Neutrophil (primary cell): ENCODE measurements at regions not wholly inside any gene's neighbourhood (a gene's known extent, or its start where the extent isn't known, plus 50 kb on each side); places are given as distances from the start of the nearest gene placed in this dataset.

Experiments
- H3K27ac ChIP-seq: fragments of 200-600 bp; sonication (generic); 2 replicates; pipeline ENCODE4 v1.5.1; 2016; ENCODE audit warnings: mild to moderate bottlenecking, moderate library complexity
- H3K27me3 ChIP-seq: fragments of 200-600 bp; sonication (generic); 2 replicates; pipeline ENCODE4 v1.6.0; 2016; ENCODE audit warnings: mild to moderate bottlenecking
- H3K36me3 ChIP-seq: fragments of 200-600 bp; sonication (generic); 2 replicates; pipeline ENCODE4 v1.5.1; 2017
- H3K4me1 ChIP-seq, 2 experiments: fragments of 200-600 bp in 1 of 2; sonication (generic) in 1 of 2; 1 replicate in 1 of 2; 2 replicates in 1 of 2; pipeline versions ENCODE4 v1.5.1 to v1.6.1; 2013 to 2016; ENCODE audit warnings: low read depth in 1 of 2, low read length in 1 of 2, mild to moderate bottlenecking in 1 of 2, moderate library complexity in 1 of 2; ENCODE audit not compliant: control insufficient read depth in 1 of 2, insufficient read depth in 1 of 2
- H3K4me3 ChIP-seq, 2 experiments: fragments of 200-600 bp in 1 of 2; sonication (generic) in 1 of 2; 1 replicate in 1 of 2; 2 replicates in 1 of 2; pipeline ENCODE4 v1.5.1; 2013 to 2016; ENCODE audit warnings: low read depth in 1 of 2, low read length in 1 of 2, mild to moderate bottlenecking in 1 of 2, moderate library complexity in 1 of 2
- H3K9me3 ChIP-seq: fragments of 200-600 bp; sonication (generic); 2 replicates; pipeline ENCODE4 v1.5.1; 2016
- CTCF ChIP-seq: fragments of 200-600 bp; sonication (generic); IDR thresholded peaks from 2 replicates; pipeline ENCODE4 v1.5.1; 2016; ENCODE audit warnings: antibody characterized with exemption

GRCh38 chr13:107277911-107278310 lies 710.0 kb upstream of the ARGLU1 start:
- no peaks in the 10 kb centered on the region for H3K36me3 ChIP-seq
- TF ChIP-seq CTCF, result no peak
- no peaks in the 10 kb centered on the region for H3K4me1 ChIP-seq
- no peak overlapping the region for H3K27ac ChIP-seq
- no peak overlapping the region for H3K4me3 ChIP-seq
- no peaks in the 10 kb centered on the region for H3K9me3 ChIP-seq
- no peaks in the 10 kb centered on the region for H3K27me3 ChIP-seq

GRCh38 chr13:107276936-107277335 lies 709.0 kb upstream of the ARGLU1 start:
- H3K36me3 ChIP-seq, result no peaks in the 10 kb centered on the region
- H3K4me1 ChIP-seq, result no peaks in the 10 kb centered on the region
- H3K27ac ChIP-seq, result no peak overlapping the region
- no peaks in the 10 kb centered on the region for H3K9me3 ChIP-seq
- TF ChIP-seq CTCF, result no peak
- no peaks in the 10 kb centered on the region for H3K27me3 ChIP-seq
- no peak overlapping the region for H3K4me3 ChIP-seq

GRCh38 chr13:107275945-107276614 lies 708.1 kb upstream of the ARGLU1 start:
- Histone ChIP-seq H3K36me3 (no peaks in the 10 kb centered on the region), H3K4me3 (no peak overlapping the region), H3K27me3 (no peaks in the 10 kb centered on the region), H3K9me3 (no peaks in the 10 kb centered on the region), H3K4me1 (no peaks in the 10 kb centered on the region), H3K27ac (no peak overlapping the region)
- no peak for TF ChIP-seq CTCF

- Histone ChIP-seq H3K27ac (no peak overlapping the region), H3K4me1 (no peaks in the 10 kb centered on the region), H3K36me3 (no peaks in the 10 kb centered on the region), H3K27me3 (no peaks in the 10 kb centered on the region), H3K4me3 (no peak overlapping the region), H3K9me3 (no peaks in the 10 kb centered on the region)
- no peak for TF ChIP-seq CTCF
Measured at GRCh38 chr13:107275312-107275711, 707.4 kb upstream of the ARGLU1 start.

GRCh38 chr13:107271227-107271626 lies 703.3 kb upstream of the ARGLU1 start:
- Histone ChIP-seq H3K9me3 (no peaks in the 10 kb centered on the region), H3K27ac (no peak overlapping the region), H3K27me3 (no peaks in the 10 kb centered on the region), H3K4me1 (no peaks in the 10 kb centered on the region), H3K4me3 (no peak overlapping the region), H3K36me3 (no peaks in the 10 kb centered on the region)
- no peak for TF ChIP-seq CTCF

GRCh38 chr13:107266657-107267056 lies 698.7 kb upstream of the ARGLU1 start:
- TF ChIP-seq CTCF, result no peak
- no peaks in the 10 kb centered on the region for H3K9me3 ChIP-seq
- no peak overlapping the region for H3K27ac ChIP-seq
- H3K27me3 ChIP-seq, result no peaks in the 10 kb centered on the region
- H3K4me1 ChIP-seq, result no peaks in the 10 kb centered on the region
- no peaks in the 10 kb centered on the region for H3K36me3 ChIP-seq
- no peak overlapping the region for H3K4me3 ChIP-seq
